MM.1S (cell line): ENCODE measurements at regions not wholly inside any gene's neighbourhood (a gene's known extent, or its start where the extent isn't known, plus 50 kb on each side); places are given as distances from the start of the nearest gene placed in this dataset.

ENCODE experiments used
- EZH2 ChIP-seq: fragments of 300-600 bp; sonication (generic); optimal IDR thresholded peaks from 2 replicates; pipeline ENCODE3; 2017; ENCODE audit warnings: low read depth, mild to moderate bottlenecking, antibody characterized with exemption, low read length, mixed read lengths
- EZH2phosphoT487 ChIP-seq: fragments of 300-600 bp; sonication (generic); IDR thresholded peaks from 2 replicates; pipeline ENCODE4 v1.6.1; 2018; ENCODE audit warnings: antibody characterized with exemption, low read length
- TF ChIP-seq, protein P1 (sequence below): fragments of 300-600 bp; sonication (generic); IDR thresholded peaks from 2 replicates; pipeline ENCODE4 v1.5.1; 2016; ENCODE audit warnings: antibody characterized with exemption, low read length, mixed read lengths

DNA sequence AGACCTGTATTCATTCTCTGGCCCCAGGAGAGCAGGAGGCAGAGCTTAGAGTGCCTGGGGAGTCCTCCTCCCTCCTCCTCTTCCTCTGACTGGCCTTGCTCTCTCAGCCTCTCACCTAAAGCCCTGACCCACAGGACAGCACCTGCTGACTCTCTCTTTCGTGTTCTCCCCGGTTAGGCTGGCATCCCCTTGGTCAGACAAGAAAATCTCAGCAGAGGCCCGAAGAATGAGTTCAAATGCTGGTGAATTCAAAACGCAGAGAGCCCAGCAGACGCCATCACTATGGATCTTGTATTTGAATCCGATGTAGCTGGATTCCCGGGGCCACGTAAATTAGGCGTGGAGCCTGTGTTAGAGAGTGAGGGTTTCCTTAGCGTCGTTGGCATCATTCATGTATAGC, 255.3 kb downstream of the KLF6 start:
- TF ChIP-seq, protein P1, sequence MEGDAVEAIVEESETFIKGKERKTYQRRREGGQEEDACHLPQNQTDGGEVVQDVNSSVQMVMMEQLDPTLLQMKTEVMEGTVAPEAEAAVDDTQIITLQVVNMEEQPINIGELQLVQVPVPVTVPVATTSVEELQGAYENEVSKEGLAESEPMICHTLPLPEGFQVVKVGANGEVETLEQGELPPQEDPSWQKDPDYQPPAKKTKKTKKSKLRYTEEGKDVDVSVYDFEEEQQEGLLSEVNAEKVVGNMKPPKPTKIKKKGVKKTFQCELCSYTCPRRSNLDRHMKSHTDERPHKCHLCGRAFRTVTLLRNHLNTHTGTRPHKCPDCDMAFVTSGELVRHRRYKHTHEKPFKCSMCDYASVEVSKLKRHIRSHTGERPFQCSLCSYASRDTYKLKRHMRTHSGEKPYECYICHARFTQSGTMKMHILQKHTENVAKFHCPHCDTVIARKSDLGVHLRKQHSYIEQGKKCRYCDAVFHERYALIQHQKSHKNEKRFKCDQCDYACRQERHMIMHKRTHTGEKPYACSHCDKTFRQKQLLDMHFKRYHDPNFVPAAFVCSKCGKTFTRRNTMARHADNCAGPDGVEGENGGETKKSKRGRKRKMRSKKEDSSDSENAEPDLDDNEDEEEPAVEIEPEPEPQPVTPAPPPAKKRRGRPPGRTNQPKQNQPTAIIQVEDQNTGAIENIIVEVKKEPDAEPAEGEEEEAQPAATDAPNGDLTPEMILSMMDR, result no peak
- TF ChIP-seq EZH2phosphoT487 (no peak), EZH2 (no peak)
